ENCODE measurements at regions not wholly inside any gene's neighbourhood (a gene's known extent, or its start where the extent isn't known, plus 50 kb on each side); places are given as distances from the start of the nearest gene placed in this dataset.

DNA sequence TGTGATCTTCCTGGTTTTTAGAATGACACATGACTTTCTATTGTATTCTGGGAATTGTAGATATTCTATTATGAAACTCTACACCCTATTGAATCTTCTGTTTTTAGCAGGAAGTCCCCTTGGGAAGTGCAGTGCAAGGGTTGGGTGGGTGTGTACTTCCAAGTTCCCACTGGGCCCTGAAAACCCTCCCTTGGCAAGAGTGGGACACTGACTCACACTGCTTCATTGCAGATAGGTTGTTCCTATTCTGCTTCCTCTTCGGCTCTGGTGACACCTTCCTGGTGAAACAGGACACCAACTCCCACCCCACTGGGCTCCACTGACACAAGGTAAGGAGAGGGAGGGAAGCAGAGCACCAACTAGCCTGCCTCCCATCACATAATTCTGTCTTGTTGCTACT lies 121.8 kb downstream of the KCTD12 start:
- H3K9ac ChIP-seq (ENCODE audit: low read depth in 1 of 2, low read length in 2 of 2), result no peak overlapping the region
- WGBS, result 33% methylated on average over 1 of the region's 1 CpG
- no peaks in the 10 kb centered on the region for H3K36me3 ChIP-seq (ENCODE audit: control insufficient read depth in 4 of 4, insufficient read depth in 3 of 4, low read depth in 1 of 4, low read length in 3 of 4)
- TF ChIP-seq FOXA2 (IDR thresholded peaks at IDR 0.05), result no peak
- TF ChIP-seq JUND (IDR thresholded peaks at IDR 0.05), result peak in 1 of 2 donors; percentile 15
- TF ChIP-seq HNF4G (IDR thresholded peaks at IDR 0.05), result no peak
- TF ChIP-seq FOXA1 (IDR thresholded peaks at IDR 0.05), result no peak
- TF ChIP-seq EGR1 (IDR thresholded peaks at IDR 0.05; ENCODE audit: low read depth in 2 of 2), result no peak
- peak in 1 of 2 donors; percentile 14 for TF ChIP-seq RAD21 (IDR thresholded peaks at IDR 0.05)
- TF ChIP-seq GABPA (IDR thresholded peaks at IDR 0.05 in 1 of 2, conservative IDR thresholded peaks at IDR 0.05 in 1 of 2), result peak in 1 of 2 donors; percentile 22
- no peak for TF ChIP-seq YY1 (IDR thresholded peaks at IDR 0.05)
- no peak for TF ChIP-seq TAF1 (conservative IDR thresholded peaks at IDR 0.05)
- TF ChIP-seq, protein P1, sequence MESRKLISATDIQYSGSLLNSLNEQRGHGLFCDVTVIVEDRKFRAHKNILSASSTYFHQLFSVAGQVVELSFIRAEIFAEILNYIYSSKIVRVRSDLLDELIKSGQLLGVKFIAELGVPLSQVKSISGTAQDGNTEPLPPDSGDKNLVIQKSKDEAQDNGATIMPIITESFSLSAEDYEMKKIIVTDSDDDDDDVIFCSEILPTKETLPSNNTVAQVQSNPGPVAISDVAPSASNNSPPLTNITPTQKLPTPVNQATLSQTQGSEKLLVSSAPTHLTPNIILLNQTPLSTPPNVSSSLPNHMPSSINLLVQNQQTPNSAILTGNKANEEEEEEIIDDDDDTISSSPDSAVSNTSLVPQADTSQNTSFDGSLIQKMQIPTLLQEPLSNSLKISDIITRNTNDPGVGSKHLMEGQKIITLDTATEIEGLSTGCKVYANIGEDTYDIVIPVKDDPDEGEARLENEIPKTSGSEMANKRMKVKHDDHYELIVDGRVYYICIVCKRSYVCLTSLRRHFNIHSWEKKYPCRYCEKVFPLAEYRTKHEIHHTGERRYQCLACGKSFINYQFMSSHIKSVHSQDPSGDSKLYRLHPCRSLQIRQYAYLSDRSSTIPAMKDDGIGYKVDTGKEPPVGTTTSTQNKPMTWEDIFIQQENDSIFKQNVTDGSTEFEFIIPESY (IDR thresholded peaks at IDR 0.05), result no peak
- TF ChIP-seq HNF4A (conservative IDR thresholded peaks at IDR 0.05), result no peak
- no peak for TF ChIP-seq NR2F2 (IDR thresholded peaks at IDR 0.05)
- no peak overlapping the region for H3K4me3 ChIP-seq (ENCODE audit: low read depth in 1 of 3, low read length in 3 of 3)
- no peaks in the 10 kb centered on the region for H3K9me3 ChIP-seq (ENCODE audit: control insufficient read depth in 4 of 4, low read length in 3 of 4)
- H3K27ac ChIP-seq (ENCODE audit: low read depth in 1 of 2, low read length in 2 of 2), result no peak overlapping the region
- no peaks in the 10 kb centered on the region for H3K4me1 ChIP-seq (ENCODE audit: control insufficient read depth in 4 of 4, insufficient read depth in 4 of 4, low read length in 3 of 4)
- no peaks in the 10 kb centered on the region for H3K27me3 ChIP-seq (ENCODE audit: control insufficient read depth in 4 of 4, insufficient read depth in 4 of 4, low read length in 3 of 4)
- DNase-seq (ENCODE audit: low spot score), result no peak

DNA sequence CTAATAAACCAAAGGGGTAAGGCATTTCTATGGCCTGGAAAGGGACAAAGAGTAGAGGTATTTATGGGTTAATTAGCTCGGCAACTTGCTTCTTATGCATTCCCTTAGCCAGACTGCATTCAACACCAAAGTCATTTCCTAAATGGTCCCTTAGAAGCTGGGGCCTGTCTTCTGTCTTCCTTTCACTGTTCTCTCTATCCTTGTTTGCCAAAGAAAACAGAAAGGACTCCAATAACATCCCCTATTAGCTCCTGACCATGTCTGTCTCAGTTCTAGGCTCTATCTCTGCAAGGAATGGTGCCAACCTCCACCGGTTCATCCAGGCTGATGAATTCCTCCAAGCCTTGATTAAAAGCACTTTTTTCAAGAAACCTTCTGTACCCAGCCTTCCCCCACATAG lies 123.5 kb downstream of the KCTD12 start:
- Histone ChIP-seq H3K9me3 (ENCODE audit: control insufficient read depth in 4 of 4, low read length in 3 of 4) (no peaks in the 10 kb centered on the region), H3K4me3 (ENCODE audit: low read depth in 1 of 3, low read length in 3 of 3) (no peak overlapping the region), H3K9ac (ENCODE audit: low read depth in 1 of 2, low read length in 2 of 2) (no peak overlapping the region), H3K27me3 (ENCODE audit: control insufficient read depth in 4 of 4, insufficient read depth in 4 of 4, low read length in 3 of 4) (no peaks in the 10 kb centered on the region), H3K4me1 (ENCODE audit: control insufficient read depth in 4 of 4, insufficient read depth in 4 of 4, low read length in 3 of 4) (no peaks in the 10 kb centered on the region), H3K27ac (ENCODE audit: low read depth in 1 of 2, low read length in 2 of 2) (no peak overlapping the region), H3K36me3 (ENCODE audit: control insufficient read depth in 4 of 4, insufficient read depth in 3 of 4, low read depth in 1 of 4, low read length in 3 of 4) (no peaks in the 10 kb centered on the region)
- no peak for DNase-seq (ENCODE audit: low spot score)
- TF ChIP-seq, protein P2, sequence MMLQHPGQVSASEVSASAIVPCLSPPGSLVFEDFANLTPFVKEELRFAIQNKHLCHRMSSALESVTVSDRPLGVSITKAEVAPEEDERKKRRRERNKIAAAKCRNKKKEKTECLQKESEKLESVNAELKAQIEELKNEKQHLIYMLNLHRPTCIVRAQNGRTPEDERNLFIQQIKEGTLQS (IDR thresholded peaks at IDR 0.05), result no peak
- TF ChIP-seq HNF4A (conservative IDR thresholded peaks at IDR 0.05) (no peak), NR2F2 (IDR thresholded peaks at IDR 0.05) (no peak)
- TF ChIP-seq, protein P3, sequence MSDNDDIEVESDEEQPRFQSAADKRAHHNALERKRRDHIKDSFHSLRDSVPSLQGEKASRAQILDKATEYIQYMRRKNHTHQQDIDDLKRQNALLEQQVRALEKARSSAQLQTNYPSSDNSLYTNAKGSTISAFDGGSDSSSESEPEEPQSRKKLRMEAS (IDR thresholded peaks at IDR 0.05), result no peak
- TF ChIP-seq, protein P1 (IDR thresholded peaks at IDR 0.05), result no peak
- 66% methylated on average over 2 of the region's 2 CpGs for WGBS

DNA sequence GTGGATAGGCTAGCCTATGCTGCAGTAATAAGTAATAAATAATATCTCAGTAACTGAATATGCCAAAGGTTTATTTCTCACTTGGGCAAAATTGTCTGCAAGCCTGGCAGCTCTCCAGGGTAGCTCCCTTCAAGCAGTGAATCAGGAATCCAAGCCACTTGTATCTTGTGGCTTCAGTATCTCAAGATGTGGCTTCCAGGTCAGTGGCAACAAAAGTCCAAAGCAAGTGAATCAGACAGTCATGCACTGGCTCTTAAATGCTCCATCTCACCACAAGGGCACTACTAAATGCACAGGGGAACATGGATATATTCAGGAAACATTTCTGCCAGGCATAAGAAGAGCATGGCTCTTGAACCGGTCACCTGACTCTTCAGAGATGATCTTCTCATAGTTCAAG lies 126.3 kb downstream of the KCTD12 start:
- Histone ChIP-seq H3K9ac (ENCODE audit: low read depth in 1 of 2, low read length in 2 of 2) (no peak overlapping the region), H3K27me3 (ENCODE audit: control insufficient read depth in 4 of 4, insufficient read depth in 4 of 4, low read length in 3 of 4) (no peaks in the 10 kb centered on the region), H3K4me3 (ENCODE audit: low read depth in 1 of 3, low read length in 3 of 3) (no peak overlapping the region), H3K4me1 (ENCODE audit: control insufficient read depth in 4 of 4, insufficient read depth in 4 of 4, low read length in 3 of 4) (no peaks in the 10 kb centered on the region), H3K36me3 (ENCODE audit: control insufficient read depth in 4 of 4, insufficient read depth in 3 of 4, low read depth in 1 of 4, low read length in 3 of 4) (no peaks in the 10 kb centered on the region), H3K9me3 (ENCODE audit: control insufficient read depth in 4 of 4, low read length in 3 of 4) (no peaks in the 10 kb centered on the region), H3K27ac (ENCODE audit: low read depth in 1 of 2, low read length in 2 of 2) (no peak overlapping the region)
- DNase-seq (ENCODE audit: low spot score), result no peak
- WGBS, result 95% methylated on average over 1 of the region's 1 CpG
- TF ChIP-seq TAF1 (conservative IDR thresholded peaks at IDR 0.05), result no peak
- TF ChIP-seq HNF4A (conservative IDR thresholded peaks at IDR 0.05), result no peak
- no peak for TF ChIP-seq GABPA (IDR thresholded peaks at IDR 0.05 in 1 of 2, conservative IDR thresholded peaks at IDR 0.05 in 1 of 2)
- TF ChIP-seq, protein P4, sequence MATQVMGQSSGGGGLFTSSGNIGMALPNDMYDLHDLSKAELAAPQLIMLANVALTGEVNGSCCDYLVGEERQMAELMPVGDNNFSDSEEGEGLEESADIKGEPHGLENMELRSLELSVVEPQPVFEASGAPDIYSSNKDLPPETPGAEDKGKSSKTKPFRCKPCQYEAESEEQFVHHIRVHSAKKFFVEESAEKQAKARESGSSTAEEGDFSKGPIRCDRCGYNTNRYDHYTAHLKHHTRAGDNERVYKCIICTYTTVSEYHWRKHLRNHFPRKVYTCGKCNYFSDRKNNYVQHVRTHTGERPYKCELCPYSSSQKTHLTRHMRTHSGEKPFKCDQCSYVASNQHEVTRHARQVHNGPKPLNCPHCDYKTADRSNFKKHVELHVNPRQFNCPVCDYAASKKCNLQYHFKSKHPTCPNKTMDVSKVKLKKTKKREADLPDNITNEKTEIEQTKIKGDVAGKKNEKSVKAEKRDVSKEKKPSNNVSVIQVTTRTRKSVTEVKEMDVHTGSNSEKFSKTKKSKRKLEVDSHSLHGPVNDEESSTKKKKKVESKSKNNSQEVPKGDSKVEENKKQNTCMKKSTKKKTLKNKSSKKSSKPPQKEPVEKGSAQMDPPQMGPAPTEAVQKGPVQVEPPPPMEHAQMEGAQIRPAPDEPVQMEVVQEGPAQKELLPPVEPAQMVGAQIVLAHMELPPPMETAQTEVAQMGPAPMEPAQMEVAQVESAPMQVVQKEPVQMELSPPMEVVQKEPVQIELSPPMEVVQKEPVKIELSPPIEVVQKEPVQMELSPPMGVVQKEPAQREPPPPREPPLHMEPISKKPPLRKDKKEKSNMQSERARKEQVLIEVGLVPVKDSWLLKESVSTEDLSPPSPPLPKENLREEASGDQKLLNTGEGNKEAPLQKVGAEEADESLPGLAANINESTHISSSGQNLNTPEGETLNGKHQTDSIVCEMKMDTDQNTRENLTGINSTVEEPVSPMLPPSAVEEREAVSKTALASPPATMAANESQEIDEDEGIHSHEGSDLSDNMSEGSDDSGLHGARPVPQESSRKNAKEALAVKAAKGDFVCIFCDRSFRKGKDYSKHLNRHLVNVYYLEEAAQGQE (IDR thresholded peaks at IDR 0.05), result no peak
- TF ChIP-seq SP1 (IDR thresholded peaks at IDR 0.05), result no peak
- no peak for TF ChIP-seq JUND (IDR thresholded peaks at IDR 0.05)
- TF ChIP-seq, protein P2 (IDR thresholded peaks at IDR 0.05), result no peak
- no peak for TF ChIP-seq FOXA1 (IDR thresholded peaks at IDR 0.05)
- no peak for TF ChIP-seq EGR1 (IDR thresholded peaks at IDR 0.05; ENCODE audit: low read depth in 2 of 2)
- no peak for TF ChIP-seq YY1 (IDR thresholded peaks at IDR 0.05)
- TF ChIP-seq, protein P3 (IDR thresholded peaks at IDR 0.05), result no peak
- TF ChIP-seq RXRA (IDR thresholded peaks at IDR 0.05), result no peak
- no peak for TF ChIP-seq NR2F2 (IDR thresholded peaks at IDR 0.05)
- TF ChIP-seq FOXA2 (IDR thresholded peaks at IDR 0.05), result no peak

Measured in liver (tissue), 7 donors.